ENCODE measurements at regions not wholly inside any gene's neighbourhood (a gene's known extent, or its start where the extent isn't known, plus 50 kb on each side); places are given as distances from the start of the nearest gene placed in this dataset.

DNA sequence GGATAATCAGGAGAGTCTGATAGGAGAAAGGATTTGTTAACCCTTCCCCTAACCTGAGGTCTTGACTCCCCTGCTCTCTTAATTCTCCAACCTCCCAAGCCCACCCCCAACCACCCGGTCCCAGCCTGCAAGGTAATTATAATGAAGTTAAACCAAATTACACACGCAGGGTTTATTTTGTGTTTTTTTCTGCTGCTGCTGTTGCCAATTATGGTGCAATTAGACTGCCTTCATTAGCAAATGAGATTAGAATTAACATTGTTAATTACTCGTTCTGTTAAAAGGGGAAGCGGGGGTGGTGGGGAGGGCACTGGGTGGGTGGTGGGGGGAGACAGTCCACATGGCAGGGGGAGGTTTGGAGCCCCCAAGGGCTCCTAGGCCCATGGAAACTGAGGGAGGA is 128.9 kb downstream of the CCT6B start:
- ATAC-seq (no peak), DNase-seq (no peak)
- intact Hi-C loops (cut with DNase I, micrococcal nuclease), result no loop called here

DNA sequence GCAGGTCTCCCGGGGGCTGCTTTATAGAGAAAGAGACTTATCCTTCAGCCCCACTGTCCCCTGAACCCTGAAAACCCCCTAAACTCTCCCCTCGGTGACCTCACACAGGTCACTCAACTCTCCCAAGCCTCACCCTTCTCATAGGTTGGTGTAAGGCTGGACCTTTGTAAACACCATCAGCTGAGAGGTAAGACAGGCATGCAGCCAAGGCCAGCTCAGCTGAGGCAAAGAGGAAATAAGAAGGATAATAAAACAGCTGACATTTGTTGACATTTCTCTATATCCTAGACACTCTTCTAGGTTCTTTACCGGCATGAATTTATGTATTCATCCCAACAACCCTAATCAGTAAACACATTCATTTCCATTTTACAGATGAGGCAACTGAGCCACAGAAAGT is 134.3 kb downstream of the CCT6B start:
- DNase-seq (peak in 1 of 2 donors; percentile 42), ATAC-seq (peak; percentile 82)
- intact Hi-C loops (cut with DNase I, micrococcal nuclease), result no loop called here

DNA sequence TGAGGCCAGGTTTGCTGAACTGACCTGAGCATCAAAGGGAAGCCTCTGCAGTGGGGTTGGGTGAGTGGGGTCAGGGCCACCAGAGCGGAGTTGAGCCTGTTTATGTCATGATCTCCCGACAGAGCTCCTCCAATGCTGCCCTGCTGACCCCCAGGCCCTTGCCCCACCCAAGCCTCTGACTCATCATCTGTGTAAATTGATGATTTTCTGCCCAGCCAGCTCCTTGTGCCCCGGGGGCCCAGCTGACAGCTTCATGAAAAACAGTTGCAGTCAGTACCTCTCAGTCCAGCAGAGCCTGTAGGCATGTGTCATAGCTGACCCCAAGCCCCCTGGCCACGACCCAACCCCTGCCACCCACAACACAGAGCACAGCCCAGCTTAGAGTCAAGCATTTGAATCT is 134.9 kb downstream of the CCT6B start:
- intact Hi-C loops (cut with DNase I, micrococcal nuclease), result no loop called here
- ATAC-seq (no peak), DNase-seq (no peak)

DNA sequence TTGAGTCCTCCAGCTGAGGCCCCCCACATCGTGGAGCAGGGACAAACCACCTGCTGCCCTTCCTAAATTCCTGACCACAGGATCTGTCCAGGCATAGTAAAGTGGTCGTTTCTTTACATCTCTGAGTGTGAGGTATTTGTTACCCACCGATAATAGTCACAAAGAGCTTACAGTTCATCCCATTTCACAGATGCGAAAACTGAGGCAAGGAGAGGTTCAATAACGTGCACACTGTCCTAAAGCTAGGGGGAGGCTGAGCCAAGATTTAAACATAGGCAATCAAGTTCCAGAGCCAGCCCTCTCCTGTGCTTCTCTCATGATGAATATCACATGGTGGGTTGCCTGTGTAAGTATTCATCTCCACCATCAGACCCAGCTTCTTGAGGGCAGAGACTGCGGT is 135.4 kb downstream of the CCT6B start:
- intact Hi-C loops (cut with DNase I, micrococcal nuclease), result no loop called here
- no peak for DNase-seq
- no peak for ATAC-seq

DNA sequence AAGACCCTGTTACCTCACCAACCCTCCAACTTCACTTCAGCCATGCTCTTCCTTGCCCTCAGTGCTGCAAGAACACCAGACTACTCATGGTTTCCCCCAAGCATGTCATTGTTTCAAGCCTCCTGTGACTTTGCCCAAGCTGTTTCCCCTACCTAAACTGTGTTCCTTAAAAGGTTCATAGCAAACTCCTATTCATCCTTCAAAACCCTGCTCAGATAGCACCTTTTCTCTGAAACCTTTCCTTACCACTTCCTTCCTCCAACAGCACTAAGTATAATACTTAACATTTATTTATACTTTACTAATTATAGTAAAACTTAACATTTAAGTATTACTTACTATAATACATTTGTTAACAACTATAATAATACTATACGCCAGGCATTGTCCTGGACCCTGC is 136.2 kb downstream of the CCT6B start:
- ATAC-seq (no peak), DNase-seq (no peak)
- intact Hi-C loops (cut with DNase I, micrococcal nuclease), result no loop called here

DNA sequence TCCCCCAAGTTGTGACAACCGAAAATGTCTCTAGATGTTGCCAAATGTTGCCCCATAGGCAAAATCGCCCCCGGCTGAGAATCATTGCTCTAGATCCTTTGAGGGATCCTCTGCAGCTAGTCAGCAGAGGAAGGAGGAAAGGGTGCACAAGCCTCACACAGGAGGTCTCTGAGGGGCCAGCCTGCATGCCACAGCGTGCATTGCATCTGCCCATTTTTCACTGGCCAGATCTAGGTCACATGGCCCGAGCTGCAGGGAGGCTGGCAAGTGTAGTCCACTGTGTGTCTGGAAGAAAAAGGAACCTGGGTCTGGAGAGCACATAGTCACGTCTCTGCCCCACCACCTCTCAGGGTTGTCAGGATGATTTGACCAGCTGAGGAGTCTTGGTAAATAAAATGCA is 138.2 kb downstream of the CCT6B start:
- intact Hi-C loops (cut with DNase I, micrococcal nuclease), result no loop called here
- no peak for ATAC-seq
- DNase-seq, result no peak

DNA sequence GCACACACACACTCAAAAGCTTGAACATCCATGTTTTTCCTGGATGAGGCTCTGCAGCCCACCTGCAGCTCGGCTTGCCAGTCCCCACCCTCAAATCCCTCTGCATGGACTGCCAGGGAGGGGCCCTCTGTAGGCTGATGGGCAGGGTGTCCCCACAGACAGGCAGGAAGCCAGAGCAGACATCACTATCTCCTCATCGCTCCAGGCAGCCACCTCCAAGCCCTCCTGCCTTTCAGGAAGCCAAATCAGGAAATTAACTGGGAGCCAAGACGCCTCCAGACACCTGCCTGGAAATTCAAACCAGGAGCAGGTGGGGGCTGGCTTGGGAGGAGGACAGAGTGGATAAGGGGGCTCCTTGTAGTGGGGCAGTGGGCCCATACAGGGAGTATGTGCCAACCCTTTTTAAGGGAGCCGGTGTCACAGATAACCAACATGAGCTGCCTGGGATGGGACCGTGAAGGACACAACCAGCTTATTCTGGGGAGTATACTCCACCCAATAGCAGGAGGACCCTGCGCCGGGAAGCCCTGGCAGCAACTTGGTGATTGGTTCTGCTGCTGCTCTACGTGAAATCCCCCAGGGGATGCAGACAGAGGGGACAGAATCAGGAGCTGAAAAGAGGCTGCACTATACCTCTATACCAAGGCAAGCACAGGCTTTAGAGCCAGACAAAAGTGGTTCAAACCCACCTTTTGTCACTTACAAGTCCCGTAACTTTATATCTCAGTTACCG is 139.1 kb downstream of the CCT6B start:
- intact Hi-C loops (cut with DNase I, micrococcal nuclease), result no loop called here
- ATAC-seq, result no peak
- no peak for DNase-seq

DNA sequence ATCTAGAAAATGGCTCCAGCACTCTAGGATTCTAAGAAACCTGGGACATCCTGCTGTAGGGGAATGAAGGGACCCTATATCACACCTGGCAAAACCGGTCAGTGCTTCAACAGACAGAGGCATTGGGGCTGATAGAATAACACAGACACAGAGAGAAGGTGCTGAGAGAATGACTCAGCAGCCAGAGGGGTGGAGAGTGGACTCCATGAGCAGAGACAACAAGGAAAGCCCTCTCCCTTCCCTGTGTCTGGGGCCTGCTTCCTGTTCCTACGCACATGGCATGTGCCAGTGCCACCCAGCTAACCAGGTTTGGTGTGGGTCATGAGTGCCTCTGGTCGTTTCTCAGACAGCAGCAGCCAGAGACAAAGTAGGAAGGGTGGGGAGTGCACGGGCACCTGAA is 140.3 kb downstream of the CCT6B start:
- ATAC-seq, result no peak
- intact Hi-C loops (cut with DNase I, micrococcal nuclease), result no loop called here
- no peak for DNase-seq

DNA sequence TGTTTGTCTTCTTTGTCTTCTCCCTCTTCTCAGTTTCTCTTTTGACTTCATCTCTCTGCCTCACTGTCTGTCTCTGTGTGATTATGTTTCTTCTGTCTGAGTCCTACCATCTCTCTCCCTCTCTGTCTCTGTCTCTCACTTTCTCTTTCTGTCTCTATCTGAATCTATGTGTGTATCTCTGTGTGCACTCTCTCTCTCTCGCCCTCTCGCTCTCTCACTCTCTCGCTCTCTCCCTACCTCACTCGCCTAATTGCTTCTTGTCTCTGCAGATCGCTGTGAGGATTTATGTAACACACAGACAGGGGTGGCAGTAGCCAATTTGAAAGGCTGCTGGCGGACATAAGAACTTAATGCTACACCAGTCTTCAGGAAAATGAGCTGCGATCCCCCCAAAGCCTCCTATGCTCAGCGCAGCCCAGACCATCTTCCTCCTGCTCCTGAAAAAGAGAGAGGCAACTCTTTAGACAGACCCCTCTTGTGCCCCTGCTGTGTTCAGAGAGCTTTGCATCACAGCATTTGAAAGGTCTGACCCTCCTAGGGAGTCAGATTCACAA is 140.9 kb downstream of the CCT6B start:
- intact Hi-C loops (cut with DNase I, micrococcal nuclease), result no loop called here
- DNase-seq, result no peak
- ATAC-seq, result no peak

DNA sequence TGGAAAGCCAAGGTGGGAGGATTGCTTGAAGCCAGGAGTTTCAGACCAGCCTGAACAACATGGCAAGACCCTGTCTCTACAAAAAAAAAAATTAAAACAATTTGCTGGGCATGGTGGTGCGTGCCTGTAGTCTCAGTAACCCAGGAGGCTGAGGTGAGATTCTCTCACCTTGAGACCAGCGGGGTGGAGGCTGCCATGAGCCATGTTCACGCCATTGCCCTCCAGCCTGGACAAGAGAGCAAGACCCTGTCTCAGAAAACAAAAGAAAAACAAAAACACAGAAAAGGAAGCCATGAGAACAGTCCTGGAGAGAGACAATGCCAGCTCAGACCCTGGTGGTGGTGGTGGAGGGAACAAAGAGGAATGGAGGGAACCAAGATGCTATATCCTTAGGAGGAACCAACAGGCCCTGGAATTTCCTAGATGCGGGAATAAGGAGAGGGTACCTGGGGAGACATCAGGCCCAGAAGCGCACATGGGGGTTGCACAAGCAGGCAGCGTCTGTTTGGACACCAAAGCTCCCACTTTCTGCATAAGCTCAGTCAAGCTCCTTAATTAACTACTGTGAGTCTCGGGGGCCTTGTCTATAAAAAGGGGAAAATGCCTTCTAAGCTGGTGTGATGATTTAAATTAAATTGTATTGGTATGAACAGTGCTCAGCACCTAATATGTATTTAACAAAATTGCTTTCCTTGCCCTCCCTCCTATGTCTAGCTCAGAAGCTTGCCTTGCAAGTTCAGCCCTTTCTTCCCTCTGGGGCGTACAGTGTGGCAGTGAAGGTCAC is 143.8 kb downstream of the CCT6B start:
- intact Hi-C loops (cut with DNase I, micrococcal nuclease), result no loop called here
- no peak for DNase-seq
- ATAC-seq, result no peak

DNA sequence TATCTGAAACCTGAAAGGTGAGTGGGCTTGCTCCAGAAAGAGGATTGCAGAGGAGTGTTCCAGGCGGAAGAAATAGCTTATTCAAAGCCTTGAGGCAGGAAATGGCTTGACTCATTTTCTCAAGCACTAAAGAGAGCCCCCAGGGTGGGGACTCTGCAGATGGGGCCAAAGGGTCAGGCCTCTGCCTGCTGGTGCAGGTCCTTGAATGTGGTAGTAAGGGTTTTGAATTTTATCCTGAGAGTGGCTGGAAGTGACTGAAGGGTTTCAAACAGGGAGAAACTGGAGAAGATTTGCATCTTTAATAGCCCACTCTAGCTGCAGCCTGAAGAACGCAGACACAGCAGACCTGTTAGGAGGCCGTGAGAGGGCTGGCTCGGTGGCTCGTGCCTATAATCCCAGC is 144.4 kb downstream of the CCT6B start:
- no peak for DNase-seq
- ATAC-seq, result no peak
- intact Hi-C loops (cut with DNase I, micrococcal nuclease), result no loop called here

DNA sequence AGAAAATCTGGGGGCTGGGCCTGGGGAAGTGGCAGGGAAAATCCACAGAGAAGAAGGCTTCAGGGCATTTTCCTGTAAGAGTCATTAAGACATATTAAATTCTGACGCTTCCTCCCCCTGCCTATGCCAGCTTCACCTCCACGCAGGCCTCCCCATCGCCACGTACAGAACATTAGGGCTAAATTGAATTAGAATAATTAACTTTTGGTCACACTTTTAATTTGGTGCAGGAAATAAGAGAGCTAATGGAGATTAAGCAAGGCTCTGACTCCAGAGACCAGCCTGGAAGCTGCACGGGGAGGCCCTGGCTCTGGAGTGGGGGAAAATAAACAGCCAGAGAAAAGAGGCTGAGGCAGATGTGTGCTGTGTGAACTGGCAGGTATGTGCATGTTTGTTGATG is 148.0 kb downstream of the CCT6B start:
- DNase-seq (no peak), ATAC-seq (no peak)
- intact Hi-C loops (cut with DNase I, micrococcal nuclease), result no loop called here

DNA sequence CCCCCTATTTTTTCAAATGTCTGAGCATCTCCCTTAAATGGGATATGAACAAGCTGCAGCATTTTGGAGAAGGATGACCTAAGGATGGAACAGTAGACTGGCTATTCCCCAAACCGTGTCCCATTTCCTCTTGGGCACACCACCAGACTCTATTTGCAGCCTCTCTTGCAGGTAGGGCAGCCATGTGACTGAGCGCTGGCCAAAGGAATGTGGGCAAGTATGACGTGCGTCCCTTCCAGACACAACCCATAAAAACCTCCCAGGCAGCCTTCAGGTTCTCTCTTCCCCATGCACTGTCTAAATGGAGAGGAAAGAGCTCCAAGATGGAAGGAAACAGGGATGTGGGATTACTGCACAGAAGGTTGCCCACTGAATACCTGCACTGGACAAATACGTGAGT is 149.7 kb downstream of the CCT6B start:
- DNase-seq, result no peak
- no peak for ATAC-seq
- intact Hi-C loops (cut with DNase I, micrococcal nuclease), result no loop called here

DNA sequence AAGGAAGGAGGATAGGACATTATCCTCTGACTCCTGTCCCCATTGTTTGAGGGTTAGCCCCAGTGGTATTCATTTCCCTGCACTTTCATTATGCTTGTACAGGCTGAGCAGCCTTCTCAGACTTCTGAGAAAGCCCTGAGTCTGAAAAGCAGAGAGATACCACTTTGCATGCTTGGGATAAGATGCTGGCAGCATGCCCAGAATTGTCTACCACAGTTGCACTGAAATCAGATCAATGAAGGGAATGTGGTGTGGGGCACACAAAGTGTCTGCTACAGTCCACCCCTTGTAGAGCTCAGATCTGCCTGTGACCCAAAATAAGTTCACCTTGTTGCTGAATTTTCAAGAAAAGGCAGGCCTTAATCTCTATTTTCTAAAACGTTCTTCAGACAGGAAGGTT is 160.6 kb downstream of the CCT6B start:
- DNase-seq (no peak), ATAC-seq (no peak)
- intact Hi-C loops (cut with DNase I, micrococcal nuclease), result no loop called here

DNA sequence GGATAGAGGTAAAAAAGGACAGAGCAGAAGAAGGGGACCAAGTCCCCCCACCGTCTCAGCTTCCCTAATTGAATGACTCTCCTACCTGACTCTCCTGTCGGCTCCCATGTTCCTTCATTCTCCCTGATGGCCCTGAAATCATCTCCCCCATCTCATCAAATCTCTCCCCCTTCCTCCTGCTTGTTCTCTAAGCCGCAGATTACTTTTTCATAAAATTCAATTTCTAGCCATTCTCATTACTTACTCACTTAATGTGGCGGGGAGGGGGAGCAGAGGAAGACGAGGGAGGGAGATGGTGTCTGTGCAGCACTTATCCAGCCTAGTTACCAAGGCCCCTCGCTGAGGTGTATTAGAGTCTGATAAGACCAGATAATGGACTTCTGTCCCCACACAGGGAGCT is 161.5 kb downstream of the CCT6B start:
- DNase-seq (no peak), ATAC-seq (no peak)
- intact Hi-C loops (cut with DNase I, micrococcal nuclease), result no loop called here

DNA sequence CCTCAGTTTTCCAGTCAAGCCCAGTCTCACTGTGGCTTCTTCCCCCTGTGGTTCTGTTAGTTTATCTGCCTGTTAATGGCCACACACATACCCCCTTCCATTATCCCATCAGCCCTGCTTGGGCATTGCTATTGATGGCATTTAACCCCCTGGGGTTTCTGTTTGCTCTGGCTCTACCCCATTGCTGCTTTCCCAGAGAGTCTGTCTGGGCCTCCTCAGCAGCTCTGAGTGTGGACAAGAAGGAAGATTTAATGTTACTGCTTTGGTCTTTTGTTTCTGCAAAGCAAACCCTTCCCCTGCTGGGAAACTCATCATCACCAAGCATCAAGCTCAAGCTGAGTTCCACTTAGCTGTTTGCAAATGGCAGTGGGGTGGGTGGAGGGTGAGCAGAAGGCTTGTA is 162.7 kb downstream of the CCT6B start:
- ATAC-seq, result no peak
- intact Hi-C loops (cut with DNase I, micrococcal nuclease), result no loop called here
- DNase-seq, result no peak

DNA sequence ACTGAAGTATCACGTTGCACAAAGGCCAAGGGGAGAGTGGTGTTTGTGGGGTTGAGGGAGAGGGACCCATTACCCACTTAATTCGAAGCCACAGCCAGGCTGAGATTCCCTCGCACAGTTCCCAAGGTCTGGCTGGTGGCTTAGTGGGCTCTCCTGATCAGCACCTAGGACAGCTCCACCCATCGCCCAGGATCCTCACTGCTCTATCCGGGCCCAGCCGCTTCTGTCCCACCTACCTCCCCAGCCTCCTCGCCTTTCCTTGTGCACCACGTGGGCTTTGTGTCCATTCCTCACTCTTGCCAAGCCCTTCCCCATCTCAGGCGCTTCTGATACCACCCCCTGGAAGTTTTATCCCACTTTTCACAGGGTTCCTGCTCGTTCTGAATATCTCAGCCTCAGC is 163.5 kb downstream of the CCT6B start:
- intact Hi-C loops (cut with DNase I, micrococcal nuclease), result no loop called here
- ATAC-seq, result no peak
- DNase-seq, result peak in 1 of 2 donors; percentile 6

DNA sequence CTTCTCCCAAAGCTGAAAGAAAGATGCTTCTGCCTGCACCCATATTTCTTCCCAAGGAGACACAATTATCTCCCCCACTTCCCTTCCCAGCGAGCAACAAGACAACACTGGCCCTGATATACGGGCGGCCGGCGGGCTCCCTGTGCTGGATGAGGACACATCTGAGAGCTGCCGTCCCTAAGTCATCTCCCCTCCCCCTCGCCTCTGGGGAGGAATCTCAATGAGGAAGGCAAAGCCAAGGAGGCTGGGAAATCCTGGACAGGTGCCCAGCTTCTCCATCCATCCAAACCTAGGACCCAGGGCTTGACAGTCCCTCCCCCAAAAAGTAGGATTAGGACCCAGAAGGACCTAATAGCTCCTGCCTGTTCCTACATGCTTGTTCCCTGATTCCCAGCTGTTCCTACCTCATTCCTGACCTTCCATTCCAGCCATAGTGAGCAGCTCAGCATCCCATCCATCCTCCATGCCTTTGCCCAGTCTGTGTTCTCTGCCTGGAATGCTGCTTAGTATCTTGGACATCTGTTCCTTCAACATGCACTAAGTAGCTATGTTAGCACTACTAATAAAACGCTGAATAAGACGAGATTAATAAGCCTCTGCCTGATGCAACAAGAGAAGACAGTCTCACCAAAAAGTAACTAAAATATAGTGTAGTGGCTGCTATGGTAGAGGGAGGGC is 167.9 kb downstream of the CCT6B start:
- no peak for DNase-seq
- no peak for ATAC-seq
- intact Hi-C loops (cut with DNase I, micrococcal nuclease), result no loop called here

DNA sequence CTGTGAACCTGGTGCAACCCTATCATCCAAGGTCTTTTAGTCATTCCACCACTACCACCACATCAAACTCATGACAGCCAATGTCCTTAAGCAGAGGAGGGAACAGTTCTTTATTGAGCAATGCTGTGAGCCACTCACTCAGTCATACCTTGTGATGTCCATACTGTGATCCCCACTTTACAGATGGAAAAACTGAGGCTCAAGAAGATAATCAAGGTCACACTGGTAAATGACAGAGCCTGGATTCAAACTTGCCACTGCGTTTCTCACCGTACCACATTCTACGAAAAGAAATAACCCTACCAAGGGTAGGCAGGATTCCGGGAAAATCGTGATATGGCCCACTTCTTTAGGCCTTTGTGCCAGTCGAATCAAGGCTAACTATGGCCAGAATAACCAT is 172.6 kb downstream of the CCT6B start:
- intact Hi-C loops (cut with DNase I, micrococcal nuclease), result loop anchor here in 1 of 2 donors (10.0 kb wide), 1 partner anchor 54 kb away; no protein-coding TSS in a partner anchor
- DNase-seq (no peak), ATAC-seq (no peak)

DNA sequence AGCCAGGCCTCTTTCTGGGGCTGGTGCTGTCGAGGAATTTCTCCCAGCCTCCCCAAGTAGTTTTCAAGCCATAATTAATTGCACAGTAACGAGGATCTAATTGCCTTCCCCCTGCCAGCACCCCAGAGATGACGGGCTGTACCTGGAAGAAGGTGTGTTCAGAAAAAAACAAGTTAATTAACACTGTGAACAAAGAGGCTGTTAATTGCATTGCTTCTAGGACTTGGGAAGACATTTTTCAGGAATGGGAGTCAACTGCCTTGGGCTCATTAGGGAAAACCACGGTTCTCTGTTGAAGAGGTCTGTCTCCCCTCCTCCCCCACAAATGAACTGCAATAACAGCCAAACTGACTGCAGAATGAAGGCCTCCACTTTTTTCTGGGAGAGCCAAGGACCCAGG is 176.7 kb downstream of the CCT6B start:
- ATAC-seq, result no peak
- intact Hi-C loops (cut with DNase I, micrococcal nuclease), result loop anchor here in 1 of 2 donors (10.0 kb wide), 1 partner anchor 50 kb away; no protein-coding TSS in a partner anchor
- no peak for DNase-seq

Data from left colon (tissue), 2 donors.